ENCODE measurements at regions not wholly inside any gene's neighbourhood (a gene's known extent, or its start where the extent isn't known, plus 50 kb on each side); places are given as distances from the start of the nearest gene placed in this dataset.
"Not testable (repeated sequence)": the region's sequence is repeated elsewhere in the genome, so short reads cannot be mapped to it uniquely, and the experiment has no call there.

- DNase-seq (ENCODE audit: low read depth in 2 of 2): no peak
Observed at GRCh38 chr1:89436856-89437255, 73.0 kb downstream of the GBP6 start.

GRCh38 chr1:89438301-89438700, 74.4 kb downstream of the GBP6 start:
- not testable (repeated sequence) for DNase-seq (ENCODE audit: low read depth in 2 of 2)

- no peak for DNase-seq (ENCODE audit: low read depth in 2 of 2)
Observed at GRCh38 chr1:89440911-89441310, 77.1 kb downstream of the GBP6 start.

- no peak for DNase-seq (ENCODE audit: low read depth in 2 of 2)
Observed at GRCh38 chr1:89444791-89445190, 79.8 kb upstream of the LRRC8B start.

- no peak for DNase-seq (ENCODE audit: low read depth in 2 of 2)
Observed at GRCh38 chr1:89451011-89451410, 73.6 kb upstream of the LRRC8B start.

GRCh38 chr1:89453123-89453972, 71.3 kb upstream of the LRRC8B start:
- no peak for DNase-seq (ENCODE audit: low read depth in 2 of 2)

- DNase-seq (ENCODE audit: low read depth in 2 of 2): peak; percentile 16 to 18
Observed at GRCh38 chr1:89454845-89455521, 69.6 kb upstream of the LRRC8B start.

- DNase-seq (ENCODE audit: low read depth in 2 of 2): no peak
Observed at GRCh38 chr1:89457046-89457445, 67.6 kb upstream of the LRRC8B start.

GRCh38 chr1:89459081-89459480, 65.5 kb upstream of the LRRC8B start:
- DNase-seq (ENCODE audit: low read depth in 2 of 2): no peak

- DNase-seq (ENCODE audit: low read depth in 2 of 2): no peak
Observed at GRCh38 chr1:89460325-89460724, 64.3 kb upstream of the LRRC8B start.

GRCh38 chr1:89462250-89462649, 62.4 kb upstream of the LRRC8B start:
- no peak for DNase-seq (ENCODE audit: low read depth in 2 of 2)

GRCh38 chr1:89464008-89464407, 60.6 kb upstream of the LRRC8B start:
- DNase-seq (ENCODE audit: low read depth in 2 of 2): no peak

- DNase-seq (ENCODE audit: low read depth in 2 of 2): no peak
Observed at GRCh38 chr1:89465201-89465600, 59.4 kb upstream of the LRRC8B start.

GRCh38 chr1:89466307-89466930, 58.2 kb upstream of the LRRC8B start:
- no peak for DNase-seq (ENCODE audit: low read depth in 2 of 2)

GRCh38 chr1:89472253-89472652, 52.4 kb upstream of the LRRC8B start:
- DNase-seq (ENCODE audit: low read depth in 2 of 2): no peak

GRCh38 chr1:89472886-89473417, 51.7 kb upstream of the LRRC8B start:
- no peak for DNase-seq (ENCODE audit: low read depth in 2 of 2)

Data from stimulated activated CD4-positive, alpha-beta T cell treated with anti-CD3 and anti-CD28 coated beads, Interleukin-1b, Interleukin-23, amount 100 ng/mL, for 1 hour (primary cell).